K562 (cell line): ENCODE measurements at regions not wholly inside any gene's neighbourhood (a gene's known extent, or its start where the extent isn't known, plus 50 kb on each side); places are given as distances from the start of the nearest gene placed in this dataset.

Source experiments
- ATAC-seq: fragments of 200-7000 bp; cut with Tn5 transposase; 3 replicates; pipeline ENCODE4 v1.9.1; 2020; ENCODE audit warnings: moderate library complexity
- BruUV-seq: library from RNA; stranded (reverse); fragments of 400-500 nt; replicated peaks from 2 replicates; lab custom pipeline; 2021; lab: Mats Ljungman, UMichigan
- CTCF ChIA-PET: fragments of 300-600 bp; formaldehyde crosslinking; extraction: SDS; loops from one replicate; lab custom pipeline; 2021; ENCODE audit warnings: low intra/inter-chr PET ratio; lab: Yijun Ruan, JAX
- POLR2A ChIA-PET: fragments of 300-600, 350-650 bp; sonication (Branson Sonifier 250); formaldehyde crosslinking; extraction: SDS; loops from one replicate; lab custom pipeline; 2021; ENCODE audit warnings: antibody characterized with exemption, inconsistent platforms; lab: Yijun Ruan, JAX
- DNase-seq, 4 experiments: peaks; one replicate each; pipeline versions ENCODE4 v3.0.0 to v3.0.0-alpha.2; 2011 to 2018; ENCODE audit warnings: low spot score in 3 of 4, mixed read lengths in 3 of 4; ENCODE audit errors: extremely low read depth in 1 of 4
- FAIRE-seq: peaks from 2 replicates; lab custom pipeline; 2011; peaks lifted over from hg19 to GRCh38; lab: Jason Lieb, UNC
- H2AFZ ChIP-seq: 2 replicates; pipeline ENCODE4 v1.6.0; 2011; ENCODE audit warnings: low read depth, low read length, control low read depth, inconsistent platforms
- H3K27ac ChIP-seq: fragments of 200-600 bp; 3 replicates; pipeline ENCODE4 v1.8.0; 2011; ENCODE audit warnings: low read depth, mild to moderate bottlenecking, control low read depth, inconsistent platforms, low read length, moderate library complexity, mixed read lengths; ENCODE audit errors: extremely low read depth
- H3K27me3 ChIP-seq, 2 experiments: fragments of 300-600 bp in 1 of 2; 2 replicates in 1 of 2; 3 replicates in 1 of 2; pipeline versions ENCODE4 v1.6.0 to v1.8.0; 2011; ENCODE audit warnings: inconsistent platforms in 2 of 2, low read length in 2 of 2, mild to moderate bottlenecking in 1 of 2, mixed read lengths in 1 of 2, moderate library complexity in 1 of 2; ENCODE audit not compliant: control insufficient read depth in 2 of 2, insufficient read depth in 2 of 2
- H3K36me3 ChIP-seq: fragments of 300-600 bp; 3 replicates; pipeline ENCODE4 v1.8.0; 2011; ENCODE audit warnings: mild to moderate bottlenecking, low read length, inconsistent platforms; ENCODE audit not compliant: control insufficient read depth, insufficient read depth
- H3K4me1 ChIP-seq, 2 experiments: fragments of 200-600 bp in 1 of 2; replicated peaks in 1 of 2; 2 replicates in 1 of 2; 3 replicates in 1 of 2; pipeline versions ENCODE4 v1.5.1 to v1.8.0; 2011; ENCODE audit warnings: inconsistent platforms in 2 of 2, low read length in 2 of 2, mild to moderate bottlenecking in 1 of 2, mixed read lengths in 1 of 2, moderate library complexity in 1 of 2; ENCODE audit not compliant: control insufficient read depth in 2 of 2, insufficient read depth in 2 of 2
- H3K4me2 ChIP-seq: 2 replicates; pipeline ENCODE4 v1.6.1; 2011; ENCODE audit warnings: low read length, control low read depth, inconsistent platforms, mixed read lengths; ENCODE audit not compliant: insufficient read depth
- H3K4me3 ChIP-seq: fragments of 200-600 bp; sonication (generic), shearing (Covaris generic); 2 replicates; pipeline ENCODE4 v1.5.1; 2016; ENCODE audit warnings: control low read depth, inconsistent platforms
- H3K79me2 ChIP-seq: fragments of 200-600 bp; 3 replicates; pipeline ENCODE4 v1.8.0; 2011; ENCODE audit warnings: low read length, inconsistent platforms; ENCODE audit not compliant: control insufficient read depth, insufficient read depth
- H3K9ac ChIP-seq, 2 experiments: 2 replicates each; pipeline versions ENCODE4 v1.6.0 to v1.6.1; 2011; ENCODE audit warnings: low read depth in 2 of 2, low read length in 2 of 2, control low read depth in 1 of 2, inconsistent platforms in 1 of 2, mild to moderate bottlenecking in 1 of 2, mixed read lengths in 1 of 2; ENCODE audit not compliant: insufficient read depth in 1 of 2
- H3K9me1 ChIP-seq: one replicate; pipeline ENCODE4 v1.6.0; 2011; ENCODE audit warnings: inconsistent platforms, mild to moderate bottlenecking, low read length, moderate library complexity; ENCODE audit not compliant: control insufficient read depth, insufficient read depth
- H3K9me3 ChIP-seq: replicated peaks from 2 replicates; pipeline ENCODE4 v1.5.1; 2011; ENCODE audit warnings: low read depth, low read length, inconsistent platforms; ENCODE audit not compliant: control insufficient read depth, insufficient read depth
- H4K20me1 ChIP-seq: replicated peaks from 2 replicates; pipeline ENCODE4 v1.6.1; 2011; ENCODE audit warnings: low read length, inconsistent platforms, mixed read lengths; ENCODE audit not compliant: control insufficient read depth, insufficient read depth
- CHCHD3 ChIP-seq: fragments of 250-450 bp; sonication (Bioruptor Pico); IDR thresholded peaks from 2 replicates; pipeline ENCODE4 v2.1.2; 2022; ENCODE audit warnings: mild to moderate bottlenecking
- EP300 ChIP-seq: IDR thresholded peaks from 2 replicates; pipeline ENCODE4 v1.6.1; 2012; ENCODE audit warnings: low read length, improper control_type of control experiment
- HDAC1 ChIP-seq, 2 experiments: fragments of 450-650 bp; IDR thresholded peaks; 2 replicates each; pipeline ENCODE4 v1.6.1; 2016 to 2017; ENCODE audit warnings: inconsistent platforms in 1 of 2, mild to moderate bottlenecking in 1 of 2, moderate library complexity in 1 of 2
- HNRNPL ChIP-seq: fragments of 200-400 bp; formaldehyde crosslinking; IDR thresholded peaks from 2 replicates; pipeline ENCODE4 v1.6.1; 2017; ENCODE audit warnings: low read depth, mild to moderate bottlenecking, low read length
- NCOR1 ChIP-seq: fragments of 450-650 bp; IDR thresholded peaks from 2 replicates; pipeline ENCODE4 v1.6.1; 2016; ENCODE audit warnings: mild to moderate bottlenecking, moderate library complexity
- PRMT5 ChIP-seq: sonication (generic); formaldehyde crosslinking; IDR thresholded peaks from 2 replicates; pipeline ENCODE4 v1.5.0; 2020; ENCODE audit warnings: missing genetic modification reagents
- RBM14 ChIP-seq: fragments of 200-400 bp; formaldehyde crosslinking; IDR thresholded peaks from 2 replicates; pipeline ENCODE4 v1.6.1; 2018; ENCODE audit warnings: low read depth, mild to moderate bottlenecking, low read length, moderate library complexity, borderline replicate concordance; ENCODE audit not compliant: insufficient read depth
- SMARCB1 ChIP-seq: IDR thresholded peaks from 2 replicates; pipeline ENCODE4 v1.6.1; 2011; ENCODE audit warnings: improper control_type of control experiment, low read depth; ENCODE audit not compliant: insufficient read length
- ZNF354B ChIP-seq: fragments of 250-450 bp; sonication (Bioruptor Pico); IDR thresholded peaks from 2 replicates; pipeline ENCODE4 v1.4.0; 2020
- ZNF41 ChIP-seq: fragments of 250-450 bp; sonication (Bioruptor Pico); conservative IDR thresholded peaks from 2 replicates; pipeline ENCODE4 v1.4.0; 2020; ENCODE audit warnings: mild to moderate bottlenecking
- WGBS: fragments of 100-300 bp; shearing (Covaris generic); methylation state at CpG from one replicate; pipeline ENCODE4 v1.1.6; 2016; ENCODE audit warnings: low coverage, mixed read lengths; ENCODE audit not compliant: insufficient coverage; ENCODE audit errors: missing lambda C conversion rate; 5-methylcytosine and 5-hydroxymethylcytosine counted together
- in situ Hi-C: fragments of 300-500 bp; cut with MboI; formaldehyde crosslinking; loops from 4 replicates; pipeline ENCODE4 v1.15.0; 2018; ENCODE audit warnings: inconsistent platforms, mixed read lengths
- intact Hi-C: fragments of 100-400 bp; cut with micrococcal nuclease; formaldehyde crosslinking; loops from 2 replicates; pipeline ENCODE4 v1.14.2; 2022

DNA sequence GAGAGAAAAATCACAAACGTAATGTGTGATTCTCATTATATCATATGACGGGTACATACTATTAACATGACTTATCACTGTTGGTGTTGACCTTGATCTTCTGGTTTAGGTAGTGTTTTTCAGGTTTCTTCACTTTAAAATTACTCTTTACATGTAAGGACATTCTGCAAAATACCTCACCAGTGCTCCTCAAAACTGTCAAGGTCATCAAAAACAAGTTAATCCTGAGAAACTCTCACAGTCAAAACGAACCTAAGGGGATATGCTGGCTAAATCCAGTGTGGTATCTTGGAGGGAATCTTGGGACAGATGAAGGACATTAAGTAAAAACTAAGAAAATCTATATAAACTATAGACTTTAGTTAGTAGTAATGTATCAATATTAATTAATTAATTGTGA, 499.8 kb downstream of the IRS1 start:
- Histone ChIP-seq H2AFZ (no peak overlapping the region), H3K27me3 (no peaks in the 10 kb centered on the region), H3K4me3 (no peak overlapping the region), H3K4me2 (no peak overlapping the region), H3K79me2 (no peaks in the 10 kb centered on the region), H3K27ac (no peak overlapping the region), H3K9me3 (no peaks in the 10 kb centered on the region), H4K20me1 (no peaks in the 10 kb centered on the region), H3K4me1 (no peaks in the 10 kb centered on the region), H3K9ac (no peak overlapping the region), H3K36me3 (no peaks in the 10 kb centered on the region), H3K9me1 (no peaks in the 10 kb centered on the region)
- ATAC-seq, result no peak
- in situ Hi-C loops, result no loop called here
- POLR2A ChIA-PET, result no interaction called here
- TF ChIP-seq HDAC1 (IDR thresholded peaks at IDR 0.05) (no peak), EP300 (no peak), ZNF354B (no peak), ZNF41 (CRISPR knock-in tag) (no peak), HNRNPL (no peak), CHCHD3 (CRISPR knock-in tag) (no peak), NCOR1 (no peak), PRMT5 (CRISPR knock-in tag) (no peak), SMARCB1 (no peak), RBM14 (no peak)
- no peak for DNase-seq
- CTCF ChIA-PET, result no interaction called here
- no peak for FAIRE-seq
- intact Hi-C loops, result no loop called here
- BruUV-seq, result no TSS peak
- WGBS, result 0% methylated on average over 3 of the region's 3 CpGs
